HepG2 (cell line): ENCODE measurements at regions not wholly inside any gene's neighbourhood (a gene's known extent, or its start where the extent isn't known, plus 50 kb on each side); places are given as distances from the start of the nearest gene placed in this dataset.
A peak's percentile ranks its signal among the peaks of the same experiment; 100 is the strongest.

ENCODE experiments used
- ATAC-seq: fragments of 200-7000 bp; cut with Tn5 transposase; 3 replicates; pipeline ENCODE4 v1.9.1; 2020; ENCODE audit warnings: mild to moderate bottlenecking, moderate library complexity
- BruUV-seq: library from RNA; stranded (reverse); fragments of 400-500 nt; replicated peaks from 2 replicates; lab custom pipeline; 2021; lab: Mats Ljungman, UMichigan
- CTCF ChIA-PET: fragments of 300-600 bp; formaldehyde crosslinking; extraction: SDS; loops from one replicate; lab custom pipeline; 2021; ENCODE audit warnings: low total read pairs, inconsistent platforms, low intra/inter-chr PET ratio; lab: Yijun Ruan, JAX
- POLR2A ChIA-PET: fragments of 350-600 bp; sonication (Branson Sonifier 250); formaldehyde crosslinking; loops from one replicate; lab custom pipeline; 2020; ENCODE audit warnings: antibody characterized with exemption, inconsistent platforms; lab: Yijun Ruan, JAX
- DNase-seq: peaks from one replicate; pipeline ENCODE4 v3.0.0-alpha.2; 2015; ENCODE audit warnings: low spot score
- FAIRE-seq: peaks from 3 replicates; lab custom pipeline; 2011; peaks lifted over from hg19 to GRCh38; lab: Jason Lieb, UNC
- H2AFZ ChIP-seq: one replicate; pipeline ENCODE4 v1.6.1; 2011; ENCODE audit warnings: low read length, inconsistent platforms
- H3K27ac ChIP-seq: fragments of 300-600 bp; 3 replicates; pipeline ENCODE4 v1.8.0; 2011; ENCODE audit warnings: mixed run types, mild to moderate bottlenecking, mixed read lengths, low read length, inconsistent platforms; ENCODE audit not compliant: insufficient read depth; ENCODE audit errors: extremely low read length
- H3K27me3 ChIP-seq, 2 experiments: fragments of 200-600 bp in 1 of 2; 2 replicates in 1 of 2; 3 replicates in 1 of 2; pipeline versions ENCODE4 v1.6.0 to v1.8.0; 2011; ENCODE audit warnings: low read length in 2 of 2, mild to moderate bottlenecking in 2 of 2, moderate library complexity in 2 of 2, inconsistent platforms in 1 of 2; ENCODE audit not compliant: insufficient read depth in 2 of 2, control insufficient read depth in 1 of 2
- H3K36me3 ChIP-seq, 2 experiments: fragments of 200-600 bp in 1 of 2; replicated peaks in 1 of 2; 2 replicates in 1 of 2; 3 replicates in 1 of 2; pipeline versions ENCODE4 v1.5.1 to v1.8.0; 2011; ENCODE audit warnings: low read length in 2 of 2, inconsistent platforms in 1 of 2; ENCODE audit not compliant: insufficient read depth in 2 of 2, control insufficient read depth in 1 of 2
- H3K4me1 ChIP-seq: 2 replicates; pipeline ENCODE4 v1.5.1; 2012; ENCODE audit warnings: low read length, inconsistent platforms; ENCODE audit not compliant: insufficient read depth
- H3K4me2 ChIP-seq: 2 replicates; pipeline ENCODE4 v1.6.0; 2011; ENCODE audit warnings: low read depth, low read length, inconsistent platforms
- H3K4me3 ChIP-seq, 3 experiments: fragments of 200-600 bp in 1 of 3; sonication (generic), shearing (Covaris generic) in 1 of 3; replicated peaks in 1 of 3; 2 replicates each; pipeline ENCODE4 v1.5.1; 2011 to 2016; ENCODE audit warnings: low read length in 3 of 3, inconsistent platforms in 2 of 3, low read depth in 2 of 3, mild to moderate bottlenecking in 2 of 3, control low read depth in 1 of 3, mixed read lengths in 1 of 3; ENCODE audit not compliant: insufficient read depth in 1 of 3
- H3K79me2 ChIP-seq: one replicate; pipeline ENCODE4 v1.6.1; 2011; ENCODE audit warnings: low read length, inconsistent platforms; ENCODE audit not compliant: insufficient read depth
- H3K9ac ChIP-seq: 2 replicates; pipeline ENCODE4 v1.6.0; 2011; ENCODE audit warnings: mild to moderate bottlenecking, low read depth, low read length, inconsistent platforms; ENCODE audit not compliant: insufficient read depth
- H3K9me3 ChIP-seq: 2 replicates; pipeline ENCODE4 v1.5.1; 2012; ENCODE audit warnings: mild to moderate bottlenecking, low read length
- H4K20me1 ChIP-seq: 2 replicates; pipeline ENCODE4 v1.6.0; 2011; ENCODE audit warnings: inconsistent platforms, mild to moderate bottlenecking, low read length, moderate library complexity; ENCODE audit not compliant: insufficient read depth
- MAFF ChIP-seq: IDR thresholded peaks from 2 replicates; pipeline ENCODE4 v1.6.1; 2011; ENCODE audit warnings: low read depth, low read length, improper control_type of control experiment
- MAFK ChIP-seq, 2 experiments: IDR thresholded peaks in 1 of 2; conservative IDR thresholded peaks in 1 of 2; 2 replicates each; pipeline ENCODE4 v1.6.1; 2011; ENCODE audit warnings: improper control_type of control experiment in 2 of 2, low read length in 2 of 2
- NFKB2 ChIP-seq: sonication (generic); formaldehyde crosslinking; IDR thresholded peaks from 2 replicates; pipeline ENCODE4 v1.4.0; 2020; ENCODE audit warnings: missing genetic modification reagents, borderline replicate concordance
- PTBP1 ChIP-seq: fragments of 200-400 bp; formaldehyde crosslinking; IDR thresholded peaks from 2 replicates; pipeline ENCODE4 v1.6.1; 2018; ENCODE audit warnings: low read length, low read depth; ENCODE audit not compliant: poor library complexity, severe bottlenecking
- RAD21 ChIP-seq: fragments of 450-650 bp; formaldehyde crosslinking; IDR thresholded peaks from 2 replicates; pipeline ENCODE4 v1.5.0; 2020; ENCODE audit warnings: mild to moderate bottlenecking
- SRY ChIP-seq: sonication (generic); formaldehyde crosslinking; IDR thresholded peaks from 2 replicates; pipeline ENCODE4 v1.8.0; 2022; ENCODE audit warnings: mild to moderate bottlenecking, missing genetic modification reagents
- ZNF775 ChIP-seq: sonication (generic); formaldehyde crosslinking; IDR thresholded peaks from 2 replicates; pipeline ENCODE4 v1.4.0; 2020; ENCODE audit warnings: missing genetic modification reagents, mild to moderate bottlenecking, moderate library complexity, borderline replicate concordance
- WGBS: methylation state at CpG from one replicate; pipeline ENCODE4 v1.1.6; 2017; ENCODE audit warnings: low lambda C conversion rate; 5-methylcytosine and 5-hydroxymethylcytosine counted together
- in situ Hi-C: cut with HindIII; loops from 2 replicates; pipeline ENCODE4 v1.10.0; 2017; ENCODE audit warnings: low pct_unique_long_range_greater_than_20kb; ENCODE audit not compliant: extremely low pct_ligation_motif_present
- intact Hi-C: fragments of 100-400 bp; cut with micrococcal nuclease; formaldehyde crosslinking; loops from one replicate; pipeline ENCODE4 v1.10.0; 2022; ENCODE audit not compliant: unreplicated experiment
- TF ChIP-seq, protein P1 (sequence below): sonication (generic); formaldehyde crosslinking; IDR thresholded peaks from 2 replicates; pipeline ENCODE4 v1.4.0; 2020; ENCODE audit warnings: low read depth, mild to moderate bottlenecking, missing genetic modification reagents
- TF ChIP-seq, protein P2 (sequence below): sonication (generic); formaldehyde crosslinking; IDR thresholded peaks from 2 replicates; pipeline ENCODE4 v1.5.1; 2020; ENCODE audit warnings: mild to moderate bottlenecking, missing genetic modification reagents
- TF ChIP-seq, protein P3 (sequence below): sonication (generic); formaldehyde crosslinking; IDR thresholded peaks from 2 replicates; pipeline ENCODE4 v1.8.1; 2023; ENCODE audit warnings: missing genetic modification reagents, mild to moderate bottlenecking, borderline replicate concordance

DNA sequence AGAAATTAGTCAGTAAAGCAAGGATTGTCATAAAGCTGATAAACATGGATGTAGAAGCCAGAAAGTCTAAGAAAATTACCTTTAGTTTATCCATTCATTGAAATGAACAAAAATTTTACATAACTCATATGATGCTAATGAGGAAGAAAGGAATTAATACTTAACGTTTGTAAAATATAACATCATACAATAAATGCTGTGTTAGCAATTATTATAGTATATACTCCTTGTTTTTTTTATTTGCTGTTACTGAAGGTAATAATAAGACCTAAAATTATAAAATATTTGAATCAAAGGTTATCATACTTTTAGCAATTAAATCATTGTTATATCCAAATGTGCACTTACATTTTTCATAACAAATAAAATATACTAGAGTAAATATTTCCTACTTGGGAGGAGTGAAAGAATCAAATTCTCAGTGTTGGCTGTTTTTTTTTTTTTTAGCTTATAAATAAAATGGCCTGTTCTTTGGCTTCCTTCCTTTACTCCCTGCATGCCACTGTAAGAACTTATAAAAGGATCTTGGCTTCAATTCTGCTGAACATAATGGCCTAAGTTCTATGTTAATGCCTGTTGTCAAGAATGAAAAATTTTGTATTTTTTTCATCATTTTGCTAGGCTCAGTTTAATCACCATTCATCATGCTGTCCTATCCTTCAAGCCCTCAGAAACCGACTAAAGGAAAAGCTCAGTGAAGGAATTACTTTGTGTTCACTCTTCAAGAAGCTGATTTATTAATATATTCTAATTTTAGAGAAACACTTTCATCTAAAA lies 167.4 kb upstream of the SLITRK1 start:
- H2AFZ ChIP-seq = no peak overlapping the region
- H3K79me2 ChIP-seq = no peaks in the 10 kb centered on the region
- in situ Hi-C loops (no loop called here), intact Hi-C loops (no loop called here)
- no peaks in the 10 kb centered on the region for H4K20me1 ChIP-seq
- BruUV-seq = no TSS peak
- H3K27ac ChIP-seq = no peak overlapping the region
- WGBS = 3% methylated on average over 2 of the region's 2 CpGs
- no peak overlapping the region for H3K4me3 ChIP-seq
- ChIA-PET POLR2A (no interaction called here), CTCF (no interaction called here)
- ATAC-seq (no peak), FAIRE-seq (no peak), DNase-seq (no peak)
- no peak overlapping the region for H3K4me2 ChIP-seq
- H3K9ac ChIP-seq = no peak overlapping the region
- TF ChIP-seq MAFF (peak; percentile 71; the same call in 1 of the 2 replicates), RAD21 (CRISPR knock-in tag) (no peak), MAFK (conservative IDR thresholded peaks at IDR 0.05 in 1 of 2, IDR thresholded peaks at IDR 0.05 in 1 of 2; ENCODE audit: low read length in 2 of 2) (peak; percentile 5 to 85; a peak in 2 of 4 replicates), SRY (no peak)
- TF ChIP-seq, protein P1, sequence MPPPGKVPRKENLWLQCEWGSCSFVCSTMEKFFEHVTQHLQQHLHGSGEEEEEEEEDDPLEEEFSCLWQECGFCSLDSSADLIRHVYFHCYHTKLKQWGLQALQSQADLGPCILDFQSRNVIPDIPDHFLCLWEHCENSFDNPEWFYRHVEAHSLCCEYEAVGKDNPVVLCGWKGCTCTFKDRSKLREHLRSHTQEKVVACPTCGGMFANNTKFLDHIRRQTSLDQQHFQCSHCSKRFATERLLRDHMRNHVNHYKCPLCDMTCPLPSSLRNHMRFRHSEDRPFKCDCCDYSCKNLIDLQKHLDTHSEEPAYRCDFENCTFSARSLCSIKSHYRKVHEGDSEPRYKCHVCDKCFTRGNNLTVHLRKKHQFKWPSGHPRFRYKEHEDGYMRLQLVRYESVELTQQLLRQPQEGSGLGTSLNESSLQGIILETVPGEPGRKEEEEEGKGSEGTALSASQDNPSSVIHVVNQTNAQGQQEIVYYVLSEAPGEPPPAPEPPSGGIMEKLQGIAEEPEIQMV (CRISPR knock-in tag) = no peak
- no peaks in the 10 kb centered on the region for H3K4me1 ChIP-seq
- H3K36me3 ChIP-seq = no peaks in the 10 kb centered on the region
- H3K27me3 ChIP-seq = no peaks in the 10 kb centered on the region
- H3K9me3 ChIP-seq = no peaks in the 10 kb centered on the region; the same call in 1 of the 2 replicates

DNA sequence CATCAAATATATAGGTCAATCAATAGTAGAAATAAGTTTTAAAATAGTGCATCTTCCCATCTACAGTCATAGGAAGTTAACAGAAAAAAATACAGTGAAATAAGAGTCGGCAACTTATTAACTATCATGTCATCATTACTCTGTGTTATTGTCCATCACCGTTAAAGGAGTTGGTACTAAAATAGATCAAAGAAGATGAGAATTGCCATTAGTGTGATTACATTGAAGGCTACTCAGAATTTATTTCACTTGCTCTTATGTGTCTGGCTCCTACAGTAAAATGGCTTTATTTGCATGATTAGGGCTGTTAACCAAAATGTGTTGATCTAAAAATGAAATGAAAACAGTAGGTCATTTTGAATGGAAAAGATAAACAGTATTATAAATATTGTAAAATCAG lies 162.5 kb upstream of the SLITRK1 start:
- no peak for FAIRE-seq
- TF ChIP-seq, protein P2, sequence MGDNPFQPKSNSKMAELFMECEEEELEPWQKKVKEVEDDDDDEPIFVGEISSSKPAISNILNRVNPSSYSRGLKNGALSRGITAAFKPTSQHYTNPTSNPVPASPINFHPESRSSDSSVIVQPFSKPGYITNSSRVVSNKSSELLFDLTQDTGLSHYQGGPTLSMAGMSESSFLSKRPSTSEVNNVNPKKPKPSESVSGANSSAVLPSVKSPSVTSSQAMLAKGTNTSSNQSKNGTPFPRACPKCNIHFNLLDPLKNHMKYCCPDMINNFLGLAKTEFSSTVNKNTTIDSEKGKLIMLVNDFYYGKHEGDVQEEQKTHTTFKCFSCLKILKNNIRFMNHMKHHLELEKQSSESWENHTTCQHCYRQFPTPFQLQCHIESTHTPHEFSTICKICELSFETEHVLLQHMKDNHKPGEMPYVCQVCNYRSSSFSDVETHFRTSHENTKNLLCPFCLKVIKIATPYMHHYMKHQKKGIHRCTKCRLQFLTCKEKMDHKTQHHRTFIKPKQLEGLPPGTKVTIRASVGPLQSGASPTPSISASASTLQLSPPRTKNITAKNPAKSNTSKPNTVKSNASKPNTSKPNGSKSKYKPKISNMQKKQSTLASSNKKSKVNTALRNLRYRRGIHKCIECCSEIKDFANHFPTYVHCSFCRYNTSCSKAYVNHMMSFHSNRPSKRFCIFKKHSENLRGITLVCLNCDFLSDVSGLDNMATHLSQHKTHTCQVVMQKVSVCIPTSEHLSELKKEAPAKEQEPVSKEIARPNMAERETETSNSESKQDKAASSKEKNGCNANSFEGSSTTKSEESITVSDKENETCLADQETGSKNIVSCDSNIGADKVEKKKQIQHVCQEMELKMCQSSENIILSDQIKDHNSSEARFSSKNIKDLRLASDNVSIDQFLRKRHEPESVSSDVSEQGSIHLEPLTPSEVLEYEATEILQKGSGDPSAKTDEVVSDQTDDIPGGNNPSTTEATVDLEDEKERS (CRISPR knock-in tag) = no peak
- TF ChIP-seq ZNF775 (CRISPR knock-in tag) = no peak
- no peak for TF ChIP-seq PTBP1
- TF ChIP-seq NFKB2 (CRISPR knock-in tag) = no peak
- TF ChIP-seq, protein P3, sequence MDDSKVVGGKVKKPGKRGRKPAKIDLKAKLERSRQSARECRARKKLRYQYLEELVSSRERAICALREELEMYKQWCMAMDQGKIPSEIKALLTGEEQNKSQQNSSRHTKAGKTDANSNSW (CRISPR knock-in tag) = no peak

More for the DNA sequence above, 162.5 kb upstream of the SLITRK1 start:
- in situ Hi-C loops = no loop called here
- ATAC-seq (no peak), DNase-seq (no peak)
- H3K79me2 ChIP-seq = no peaks in the 10 kb centered on the region
- intact Hi-C loops = no loop called here
- no peak overlapping the region for H3K9ac ChIP-seq
- no peak overlapping the region for H2AFZ ChIP-seq
- no peaks in the 10 kb centered on the region for H3K27me3 ChIP-seq
- BruUV-seq = no TSS peak
- 2% methylated on average over 2 of the region's 2 CpGs for WGBS
- H3K4me3 ChIP-seq = no peak overlapping the region
- H4K20me1 ChIP-seq = no peaks in the 10 kb centered on the region
- ChIA-PET CTCF (no interaction called here), POLR2A (no interaction called here)
- no peak overlapping the region for H3K27ac ChIP-seq
- no peaks in the 10 kb centered on the region for H3K9me3 ChIP-seq
- no peaks in the 10 kb centered on the region for H3K4me1 ChIP-seq
- no peaks in the 10 kb centered on the region for H3K36me3 ChIP-seq
- H3K4me2 ChIP-seq = no peak overlapping the region
